ENCODE measurements at regions not wholly inside any gene's neighbourhood (a gene's known extent, or its start where the extent isn't known, plus 50 kb on each side); places are given as distances from the start of the nearest gene placed in this dataset.

- Histone ChIP-seq H3K27me3 (ENCODE audit: insufficient read depth, low read length) (no peaks in the 10 kb centered on the region), H3K9ac (ENCODE audit: low read length) (no peak overlapping the region), H3F3A (ENCODE audit: insufficient read depth, low read length) (no peaks in the 10 kb centered on the region), H3K79me2 (ENCODE audit: insufficient read depth, low read length) (no peaks in the 10 kb centered on the region), H3K4me2 (ENCODE audit: low read length) (no peak overlapping the region), H3K9me3 (ENCODE audit: low read length) (no peaks in the 10 kb centered on the region), H3K4me3 (ENCODE audit: low read depth, low read length, poor library complexity, severe bottlenecking) (no peak overlapping the region), H3K4me1 (ENCODE audit: insufficient read depth, low read length, severe bottlenecking) (no peaks in the 10 kb centered on the region), H2AFZ (ENCODE audit: low read length) (no peak overlapping the region), H4K20me1 (ENCODE audit: insufficient read depth, low read length) (no peaks in the 10 kb centered on the region), H3K36me3 (ENCODE audit: insufficient read depth, low read length) (no peaks in the 10 kb centered on the region), H3K27ac (ENCODE audit: low read depth, low read length, poor library complexity, severe bottlenecking) (no peak overlapping the region), H3K9me2 (ENCODE audit: low read depth, low read length) (no peaks in the 10 kb centered on the region)
- TF ChIP-seq EZH2 (IDR thresholded peaks at IDR 0.05; ENCODE audit: borderline replicate concordance, low read length) (no peak), CTCF (IDR thresholded peaks at IDR 0.05; ENCODE audit: low read length) (no peak)
Observed at GRCh38 chrX:80266979-80267378, 153.3 kb upstream of the TENT5D start.

GRCh38 chrX:80267790-80268189 lies 152.5 kb upstream of the TENT5D start:
- Histone ChIP-seq H3K4me3 (ENCODE audit: low read depth, low read length, poor library complexity, severe bottlenecking) (no peak overlapping the region), H3F3A (ENCODE audit: insufficient read depth, low read length) (no peaks in the 10 kb centered on the region), H2AFZ (ENCODE audit: low read length) (no peak overlapping the region), H3K9ac (ENCODE audit: low read length) (no peak overlapping the region), H3K27ac (ENCODE audit: low read depth, low read length, poor library complexity, severe bottlenecking) (no peak overlapping the region), H3K9me3 (ENCODE audit: low read length) (no peaks in the 10 kb centered on the region), H3K4me1 (ENCODE audit: insufficient read depth, low read length, severe bottlenecking) (no peaks in the 10 kb centered on the region), H3K36me3 (ENCODE audit: insufficient read depth, low read length) (no peaks in the 10 kb centered on the region), H3K27me3 (ENCODE audit: insufficient read depth, low read length) (no peaks in the 10 kb centered on the region), H4K20me1 (ENCODE audit: insufficient read depth, low read length) (no peaks in the 10 kb centered on the region), H3K79me2 (ENCODE audit: insufficient read depth, low read length) (no peaks in the 10 kb centered on the region), H3K9me2 (ENCODE audit: low read depth, low read length) (no peaks in the 10 kb centered on the region), H3K4me2 (ENCODE audit: low read length) (no peak overlapping the region)
- TF ChIP-seq EZH2 (IDR thresholded peaks at IDR 0.05; ENCODE audit: borderline replicate concordance, low read length) (no peak), CTCF (IDR thresholded peaks at IDR 0.05; ENCODE audit: low read length) (no peak)

- H3K36me3 ChIP-seq (ENCODE audit: insufficient read depth, low read length) = no peaks in the 10 kb centered on the region
- TF ChIP-seq CTCF (IDR thresholded peaks at IDR 0.05; ENCODE audit: low read length) = peak; percentile 20; the same call in 1 of the 2 replicates
- no peak for TF ChIP-seq EZH2 (IDR thresholded peaks at IDR 0.05; ENCODE audit: borderline replicate concordance, low read length)
- peaks cover 31% of the 10 kb centered on the region for H3K4me1 ChIP-seq (ENCODE audit: insufficient read depth, low read length, severe bottlenecking)
- no peak overlapping the region for H3K27ac ChIP-seq (ENCODE audit: low read depth, low read length, poor library complexity, severe bottlenecking)
- H3K9me3 ChIP-seq (ENCODE audit: low read length) = no peaks in the 10 kb centered on the region
- H3K9ac ChIP-seq (ENCODE audit: low read length) = no peak overlapping the region
- H3K4me2 ChIP-seq (ENCODE audit: low read length) = peak overlapping the region; percentile 17; the same call in 1 of the 2 replicates
- no peaks in the 10 kb centered on the region for H3F3A ChIP-seq (ENCODE audit: insufficient read depth, low read length)
- no peaks in the 10 kb centered on the region for H3K27me3 ChIP-seq (ENCODE audit: insufficient read depth, low read length)
- peak overlapping the region; percentile 79; the same call in 1 of the 2 replicates for H2AFZ ChIP-seq (ENCODE audit: low read length)
- H4K20me1 ChIP-seq (ENCODE audit: insufficient read depth, low read length) = no peaks in the 10 kb centered on the region
- H3K9me2 ChIP-seq (ENCODE audit: low read depth, low read length) = no peaks in the 10 kb centered on the region
- no peak overlapping the region for H3K4me3 ChIP-seq (ENCODE audit: low read depth, low read length, poor library complexity, severe bottlenecking)
- no peaks in the 10 kb centered on the region for H3K79me2 ChIP-seq (ENCODE audit: insufficient read depth, low read length)
Observed at GRCh38 chrX:80282535-80282934, 137.7 kb upstream of the TENT5D start.
